ENCODE measurements at regions not wholly inside any gene's neighbourhood (a gene's known extent, or its start where the extent isn't known, plus 50 kb on each side); places are given as distances from the start of the nearest gene placed in this dataset.

- no peak for DNase-seq (ENCODE audit: low read depth in 2 of 2)
- TF ChIP-seq, protein P1, sequence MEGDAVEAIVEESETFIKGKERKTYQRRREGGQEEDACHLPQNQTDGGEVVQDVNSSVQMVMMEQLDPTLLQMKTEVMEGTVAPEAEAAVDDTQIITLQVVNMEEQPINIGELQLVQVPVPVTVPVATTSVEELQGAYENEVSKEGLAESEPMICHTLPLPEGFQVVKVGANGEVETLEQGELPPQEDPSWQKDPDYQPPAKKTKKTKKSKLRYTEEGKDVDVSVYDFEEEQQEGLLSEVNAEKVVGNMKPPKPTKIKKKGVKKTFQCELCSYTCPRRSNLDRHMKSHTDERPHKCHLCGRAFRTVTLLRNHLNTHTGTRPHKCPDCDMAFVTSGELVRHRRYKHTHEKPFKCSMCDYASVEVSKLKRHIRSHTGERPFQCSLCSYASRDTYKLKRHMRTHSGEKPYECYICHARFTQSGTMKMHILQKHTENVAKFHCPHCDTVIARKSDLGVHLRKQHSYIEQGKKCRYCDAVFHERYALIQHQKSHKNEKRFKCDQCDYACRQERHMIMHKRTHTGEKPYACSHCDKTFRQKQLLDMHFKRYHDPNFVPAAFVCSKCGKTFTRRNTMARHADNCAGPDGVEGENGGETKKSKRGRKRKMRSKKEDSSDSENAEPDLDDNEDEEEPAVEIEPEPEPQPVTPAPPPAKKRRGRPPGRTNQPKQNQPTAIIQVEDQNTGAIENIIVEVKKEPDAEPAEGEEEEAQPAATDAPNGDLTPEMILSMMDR (IDR thresholded peaks at IDR 0.05; ENCODE audit: low read depth, low read length) = no peak
- no peak overlapping the region for H3K4me3 ChIP-seq (replicated peaks in 1 of 2; ENCODE audit: low read depth in 2 of 2, low read length in 2 of 2)
Observed at GRCh38 chr6:147979966-147980365, 362.7 kb upstream of the SASH1 start.

- no peak for DNase-seq (ENCODE audit: low read depth in 2 of 2)
- no peak overlapping the region for H3K4me3 ChIP-seq (replicated peaks in 1 of 2; ENCODE audit: low read depth in 2 of 2, low read length in 2 of 2)
- TF ChIP-seq, protein P1 (IDR thresholded peaks at IDR 0.05; ENCODE audit: low read depth, low read length) = no peak
Observed at GRCh38 chr6:147983581-147984366, 358.9 kb upstream of the SASH1 start.

DNA sequence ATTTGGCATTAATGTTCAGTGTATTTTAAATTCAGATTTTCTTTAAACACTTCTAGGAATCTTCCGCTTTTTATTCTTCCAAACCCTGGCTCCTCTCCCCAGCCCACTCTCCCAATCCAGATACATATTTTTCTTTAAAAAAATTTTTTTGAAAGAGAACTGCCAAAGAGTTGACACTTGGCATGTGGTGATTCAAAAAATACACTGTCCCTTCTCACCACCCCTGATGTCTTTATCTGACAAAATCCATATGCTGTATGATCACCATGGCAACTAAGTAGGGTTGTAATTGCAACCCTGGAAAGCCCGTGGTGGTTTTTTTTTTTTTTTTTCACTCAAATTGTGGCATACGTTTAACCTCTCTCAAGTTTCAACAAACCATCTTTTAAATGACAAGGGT lies 355.8 kb upstream of the SASH1 start:
- no peak overlapping the region for H3K4me3 ChIP-seq (replicated peaks in 1 of 2; ENCODE audit: low read depth in 2 of 2, low read length in 2 of 2)
- TF ChIP-seq, protein P1 (IDR thresholded peaks at IDR 0.05; ENCODE audit: low read depth, low read length) = no peak
- peak in 1 of 2 donors; percentile 32 for DNase-seq (ENCODE audit: low read depth in 2 of 2)

DNA sequence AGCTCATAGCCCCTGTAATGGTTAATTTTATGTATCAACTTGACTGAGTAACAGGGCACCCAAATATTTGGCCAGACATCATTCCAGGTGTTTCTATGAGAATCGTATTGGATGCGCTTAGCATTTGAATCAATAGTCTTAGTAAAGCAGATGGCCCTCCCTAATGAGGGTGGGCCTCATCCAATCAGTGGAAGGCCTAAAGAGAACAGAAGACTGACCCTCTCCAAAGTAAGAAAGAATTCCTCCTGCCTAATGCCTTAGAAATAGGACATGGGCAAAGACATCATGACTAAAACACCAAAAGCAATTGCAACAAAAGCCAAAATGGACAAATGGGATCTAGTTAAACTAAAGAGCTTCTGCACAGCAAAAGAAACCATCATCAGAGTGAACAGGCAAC lies 352.5 kb upstream of the SASH1 start:
- no peak for DNase-seq (ENCODE audit: low read depth in 2 of 2)
- no peak overlapping the region for H3K4me3 ChIP-seq (replicated peaks in 1 of 2; ENCODE audit: low read depth in 2 of 2, low read length in 2 of 2)
- TF ChIP-seq, protein P1 (IDR thresholded peaks at IDR 0.05; ENCODE audit: low read depth, low read length) = no peak

- TF ChIP-seq, protein P1 (IDR thresholded peaks at IDR 0.05; ENCODE audit: low read depth, low read length) = no peak
- no peak for DNase-seq (ENCODE audit: low read depth in 2 of 2)
- H3K4me3 ChIP-seq (replicated peaks in 1 of 2; ENCODE audit: low read depth in 2 of 2, low read length in 2 of 2) = no peak overlapping the region
Observed at GRCh38 chr6:147991961-147992360, 350.7 kb upstream of the SASH1 start.

DNA sequence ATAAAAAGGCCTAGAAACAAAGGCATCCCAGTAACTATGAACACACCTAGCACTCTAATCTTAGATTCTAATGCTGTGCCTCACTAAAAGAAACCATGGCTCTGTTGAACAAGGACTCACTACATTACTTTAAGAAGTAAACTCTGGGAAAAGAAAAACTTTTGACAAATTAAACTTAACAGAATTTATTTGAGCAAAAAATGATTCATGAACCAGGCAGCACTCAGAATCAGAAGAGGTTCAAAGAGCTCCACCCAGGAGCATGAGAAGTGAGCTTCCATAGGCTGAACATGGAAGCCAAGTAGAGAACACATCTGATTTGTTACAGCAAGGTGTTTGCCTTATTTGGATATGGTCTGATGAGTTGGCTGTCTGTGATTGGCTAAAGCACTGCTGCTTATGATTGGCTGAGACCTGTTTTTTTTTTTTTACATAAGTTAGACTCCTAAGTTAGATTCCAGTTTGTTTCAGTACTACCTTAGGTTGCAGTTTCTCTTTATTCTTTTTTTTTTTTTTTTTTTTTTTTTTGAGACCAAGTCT lies 343.6 kb upstream of the SASH1 start:
- H3K4me3 ChIP-seq (replicated peaks in 1 of 2; ENCODE audit: low read depth in 2 of 2, low read length in 2 of 2) = no peak overlapping the region
- no peak for DNase-seq (ENCODE audit: low read depth in 2 of 2)
- TF ChIP-seq, protein P1 (IDR thresholded peaks at IDR 0.05; ENCODE audit: low read depth, low read length) = no peak
